ENCODE measurements at regions not wholly inside any gene's neighbourhood (a gene's known extent, or its start where the extent isn't known, plus 50 kb on each side); places are given as distances from the start of the nearest gene placed in this dataset.
"Not testable (repeated sequence)": the region's sequence is repeated elsewhere in the genome, so short reads cannot be mapped to it uniquely, and the experiment has no call there.

- Histone ChIP-seq H3K27ac (ENCODE audit: low read depth, low read length) (no peak overlapping the region), H3K27me3 (ENCODE audit: control insufficient read depth in 5 of 5, insufficient read depth in 4 of 5, low read length in 5 of 5) (peaks cover 0 to 8% (median 0%) of the 10 kb centered on the region in 5 donors), H3K4me1 (ENCODE audit: control insufficient read depth in 5 of 5, insufficient read depth in 5 of 5, low read length in 5 of 5) (peaks cover 6 to 55% (median 32%) of the 10 kb centered on the region in 5 donors)
Observed at GRCh38 chr3:194869482-194870169, 183.9 kb downstream of the FAM43A start.

DNA sequence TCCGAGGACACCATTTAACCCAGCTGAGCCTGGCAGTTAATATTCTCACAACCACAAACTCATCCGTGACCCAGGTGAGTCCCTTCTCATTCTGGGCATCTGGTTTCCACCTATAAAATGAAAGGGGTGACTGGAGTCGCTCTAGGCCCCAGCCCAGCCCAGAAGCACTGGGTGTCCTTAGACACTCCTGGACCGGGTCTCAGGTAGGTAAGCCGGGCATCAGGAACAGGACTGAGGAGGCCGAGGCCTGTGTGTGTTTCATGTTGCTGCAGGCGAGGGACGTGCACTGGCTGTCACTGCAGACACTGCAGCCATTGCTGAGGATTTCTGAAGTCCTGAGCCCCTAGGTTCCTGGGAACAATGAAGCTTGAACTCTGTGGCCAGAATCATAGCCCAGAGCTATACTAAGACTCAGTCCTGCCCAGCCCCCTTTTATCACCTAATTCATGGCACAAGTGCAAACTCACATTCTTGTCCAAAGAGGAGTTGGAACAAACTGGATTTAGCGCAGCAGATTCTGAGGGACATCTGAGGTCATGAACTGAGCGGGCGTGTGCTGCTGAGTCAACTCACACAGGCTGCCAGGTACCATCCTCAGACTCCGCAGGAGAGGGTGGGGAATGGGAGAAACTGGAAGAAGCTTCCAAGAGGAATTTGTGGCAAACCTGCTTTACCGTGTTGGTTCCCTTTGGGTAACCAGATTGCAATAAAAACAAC is 184.9 kb downstream of the FAM43A start:
- Histone ChIP-seq H3K4me3 (ENCODE audit: low read depth in 1 of 5, low read length in 5 of 5) (no peak overlapping the region), H3K9ac (ENCODE audit: low read length in 5 of 5) (no peak overlapping the region), H3K27me3 (ENCODE audit: control insufficient read depth in 5 of 5, insufficient read depth in 4 of 5, low read length in 5 of 5) (peaks cover 0 to 12% (median under 1%) of the 10 kb centered on the region in 5 donors), H3K27ac (ENCODE audit: low read depth, low read length) (no peak overlapping the region), H3K9me3 (ENCODE audit: control insufficient read depth in 5 of 5, low read length in 5 of 5) (peaks cover 0 to 6% (median 4%) of the 10 kb centered on the region in 5 donors), H3K4me1 (ENCODE audit: control insufficient read depth in 5 of 5, insufficient read depth in 5 of 5, low read length in 5 of 5) (peaks cover 5 to 46% (median 29%) of the 10 kb centered on the region in 5 donors), H3K36me3 (ENCODE audit: control insufficient read depth in 5 of 5, insufficient read depth in 5 of 5, low read length in 5 of 5) (no peaks in the 10 kb centered on the region)

More at GRCh38 chr3:194869482-194870169, 183.9 kb downstream of the FAM43A start:
- H3K36me3 ChIP-seq (ENCODE audit: control insufficient read depth in 5 of 5, insufficient read depth in 5 of 5, low read length in 5 of 5) = no peaks in the 10 kb centered on the region
- no peak overlapping the region for H3K4me3 ChIP-seq (ENCODE audit: low read depth in 1 of 5, low read length in 5 of 5)
- H3K9ac ChIP-seq (ENCODE audit: low read length in 5 of 5) = no peak overlapping the region
- H3K9me3 ChIP-seq (ENCODE audit: control insufficient read depth in 5 of 5, low read length in 5 of 5) = peaks cover 0 to 6% (median 4%) of the 10 kb centered on the region in 5 donors

DNA sequence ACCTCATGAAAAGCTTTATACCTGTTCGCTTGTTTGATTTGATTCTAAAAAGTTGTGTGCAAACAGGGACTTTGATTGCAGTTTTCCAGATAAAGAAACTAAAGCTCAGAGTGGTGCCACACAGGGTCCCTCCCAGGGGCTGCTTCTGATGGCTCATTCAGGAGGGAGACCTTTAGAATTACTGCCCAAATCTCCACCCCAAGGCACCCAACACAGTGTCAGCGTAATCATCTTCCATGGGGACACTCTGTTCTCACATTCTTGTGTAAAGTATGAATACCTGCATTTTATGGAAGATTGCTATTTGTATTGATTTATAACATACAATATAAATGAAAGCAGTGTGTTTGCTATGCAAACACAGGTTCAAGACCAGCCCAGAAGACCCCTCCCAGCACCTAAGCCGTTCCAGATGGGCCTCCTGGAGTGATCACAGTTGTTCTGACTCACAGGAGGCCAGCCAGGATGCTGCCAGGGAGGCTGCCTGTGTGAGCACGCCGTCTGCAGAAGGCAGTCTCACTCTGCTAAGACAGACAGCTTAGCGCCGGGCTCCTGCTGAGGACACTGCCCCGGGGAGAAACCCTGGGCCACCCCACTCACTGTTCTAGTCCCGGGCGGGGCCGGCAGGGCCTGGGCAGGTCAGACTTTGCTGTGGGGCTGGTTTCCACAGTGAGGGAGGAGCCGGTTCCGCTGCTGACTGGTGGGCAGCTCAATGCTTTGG is 185.6 kb downstream of the FAM43A start:
- H3K27ac ChIP-seq (ENCODE audit: low read depth, low read length) = no peak overlapping the region
- no peak overlapping the region for H3K9ac ChIP-seq (ENCODE audit: low read length in 5 of 5)
- peaks cover 5 to 44% (median 30%) of the 10 kb centered on the region in 5 donors for H3K4me1 ChIP-seq (ENCODE audit: control insufficient read depth in 5 of 5, insufficient read depth in 5 of 5, low read length in 5 of 5)
- H3K27me3 ChIP-seq (ENCODE audit: control insufficient read depth in 5 of 5, insufficient read depth in 4 of 5, low read length in 5 of 5) = peaks cover 0 to 14% (median 2%) of the 10 kb centered on the region in 5 donors
- peaks cover 0 to 6% (median 4%) of the 10 kb centered on the region in 5 donors for H3K9me3 ChIP-seq (ENCODE audit: control insufficient read depth in 5 of 5, low read length in 5 of 5)
- H3K4me3 ChIP-seq (ENCODE audit: low read depth in 1 of 5, low read length in 5 of 5) = no peak overlapping the region
- H3K36me3 ChIP-seq (ENCODE audit: control insufficient read depth in 5 of 5, insufficient read depth in 5 of 5, low read length in 5 of 5) = no peaks in the 10 kb centered on the region

GRCh38 chr3:194871864-194872668 is 186.4 kb downstream of the FAM43A start:
- H3K9ac ChIP-seq (ENCODE audit: low read length in 5 of 5) = no peak overlapping the region
- peaks cover 0 to 6% (median 4%) of the 10 kb centered on the region in 5 donors for H3K9me3 ChIP-seq (ENCODE audit: control insufficient read depth in 5 of 5, low read length in 5 of 5)
- peaks cover 0 to 18% (median 2%) of the 10 kb centered on the region in 5 donors for H3K27me3 ChIP-seq (ENCODE audit: control insufficient read depth in 5 of 5, insufficient read depth in 4 of 5, low read length in 5 of 5)
- H3K36me3 ChIP-seq (ENCODE audit: control insufficient read depth in 5 of 5, insufficient read depth in 5 of 5, low read length in 5 of 5) = no peaks in the 10 kb centered on the region
- peak overlapping the region in 1 of 5 donors; percentile 2 for H3K4me3 ChIP-seq (ENCODE audit: low read depth in 1 of 5, low read length in 5 of 5)
- no peak overlapping the region for H3K27ac ChIP-seq (ENCODE audit: low read depth, low read length)
- peaks cover 3 to 45% (median 33%) of the 10 kb centered on the region in 5 donors for H3K4me1 ChIP-seq (ENCODE audit: control insufficient read depth in 5 of 5, insufficient read depth in 5 of 5, low read length in 5 of 5)

DNA sequence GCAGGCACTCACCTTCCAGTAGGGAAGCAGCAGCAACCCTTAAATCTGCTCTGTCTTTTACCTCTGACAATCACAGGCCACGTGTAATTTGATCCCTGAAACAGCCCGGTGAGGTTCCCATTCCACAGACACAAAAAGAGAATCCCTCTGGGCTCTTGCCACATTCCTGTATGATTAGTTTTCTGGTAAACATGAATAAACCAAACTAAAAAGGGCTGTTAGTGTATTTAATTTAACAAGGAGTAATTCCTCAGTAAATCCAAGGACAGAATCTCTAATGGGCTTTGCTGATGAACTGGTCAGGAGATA is 186.9 kb downstream of the FAM43A start:
- peaks cover 6 to 46% (median 34%) of the 10 kb centered on the region in 5 donors for H3K4me1 ChIP-seq (ENCODE audit: control insufficient read depth in 5 of 5, insufficient read depth in 5 of 5, low read length in 5 of 5)
- no peak overlapping the region for H3K9ac ChIP-seq (ENCODE audit: low read length in 5 of 5)

DNA sequence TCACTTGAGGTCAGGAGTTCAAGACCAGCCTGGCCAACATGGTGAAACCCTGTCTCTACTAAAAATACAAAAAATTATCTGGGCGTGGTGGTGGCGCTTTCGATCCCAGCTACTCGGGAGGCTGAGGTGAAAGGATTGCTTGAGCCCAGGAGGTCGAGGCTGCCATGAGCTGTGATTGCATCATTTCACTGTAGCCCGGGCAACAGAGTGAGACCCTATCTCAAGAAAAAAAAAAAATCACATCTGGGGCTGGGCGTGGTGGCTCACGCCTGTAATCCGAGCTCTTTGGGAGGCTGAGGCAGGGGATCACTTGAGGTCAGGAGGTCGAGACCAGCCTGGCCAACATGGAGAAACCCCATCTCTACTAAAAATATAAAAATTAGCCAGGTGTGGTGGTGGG is 187.8 kb downstream of the FAM43A start:
- not testable (repeated sequence) for H3K27ac ChIP-seq (ENCODE audit: low read depth, low read length); H3K4me3 ChIP-seq (ENCODE audit: low read depth in 1 of 5, low read length in 5 of 5); H3K9me3 ChIP-seq (ENCODE audit: control insufficient read depth in 5 of 5, low read length in 5 of 5); H3K36me3 ChIP-seq (ENCODE audit: control insufficient read depth in 5 of 5, insufficient read depth in 5 of 5, low read length in 5 of 5); H3K9ac ChIP-seq (ENCODE audit: low read length in 5 of 5)
- peaks cover 6 to 48% (median 35%) of the 10 kb centered on the region in 5 donors for H3K4me1 ChIP-seq (ENCODE audit: control insufficient read depth in 5 of 5, insufficient read depth in 5 of 5, low read length in 5 of 5)
- H3K27me3 ChIP-seq (ENCODE audit: control insufficient read depth in 5 of 5, insufficient read depth in 4 of 5, low read length in 5 of 5) = peaks cover 0 to 21% (median 2%) of the 10 kb centered on the region in 5 donors

More for the DNA sequence above, 186.9 kb downstream of the FAM43A start:
- Histone ChIP-seq H3K36me3 (ENCODE audit: control insufficient read depth in 5 of 5, insufficient read depth in 5 of 5, low read length in 5 of 5) (no peaks in the 10 kb centered on the region), H3K27ac (ENCODE audit: low read depth, low read length) (no peak overlapping the region), H3K27me3 (ENCODE audit: control insufficient read depth in 5 of 5, insufficient read depth in 4 of 5, low read length in 5 of 5) (peaks cover 0 to 21% (median 2%) of the 10 kb centered on the region in 5 donors), H3K4me3 (ENCODE audit: low read depth in 1 of 5, low read length in 5 of 5) (no peak overlapping the region), H3K9me3 (ENCODE audit: control insufficient read depth in 5 of 5, low read length in 5 of 5) (peaks cover 0 to 6% (median 4%) of the 10 kb centered on the region in 5 donors)

GRCh38 chr3:194874206-194874605 is 188.5 kb downstream of the FAM43A start:
- Histone ChIP-seq H3K4me3 (ENCODE audit: low read depth in 1 of 5, low read length in 5 of 5) (no peak overlapping the region), H3K4me1 (ENCODE audit: control insufficient read depth in 5 of 5, insufficient read depth in 5 of 5, low read length in 5 of 5) (peaks cover 6 to 55% (median 40%) of the 10 kb centered on the region in 5 donors), H3K9me3 (ENCODE audit: control insufficient read depth in 5 of 5, low read length in 5 of 5) (peaks cover 0 to 6% (median 4%) of the 10 kb centered on the region in 5 donors), H3K9ac (ENCODE audit: low read length in 5 of 5) (no peak overlapping the region), H3K36me3 (ENCODE audit: control insufficient read depth in 5 of 5, insufficient read depth in 5 of 5, low read length in 5 of 5) (no peaks in the 10 kb centered on the region), H3K27me3 (ENCODE audit: control insufficient read depth in 5 of 5, insufficient read depth in 4 of 5, low read length in 5 of 5) (peaks cover 0 to 21% (median 2%) of the 10 kb centered on the region in 5 donors), H3K27ac (ENCODE audit: low read depth, low read length) (no peak overlapping the region)

- Histone ChIP-seq H3K4me3 (ENCODE audit: low read depth in 1 of 5, low read length in 5 of 5) (no peak overlapping the region), H3K4me1 (ENCODE audit: control insufficient read depth in 5 of 5, insufficient read depth in 5 of 5, low read length in 5 of 5) (peaks cover 6 to 60% (median 43%) of the 10 kb centered on the region in 5 donors), H3K9me3 (ENCODE audit: control insufficient read depth in 5 of 5, low read length in 5 of 5) (peaks cover 0 to 5% (median 4%) of the 10 kb centered on the region in 5 donors), H3K27ac (ENCODE audit: low read depth, low read length) (no peak overlapping the region), H3K27me3 (ENCODE audit: control insufficient read depth in 5 of 5, insufficient read depth in 4 of 5, low read length in 5 of 5) (peaks cover 0 to 21% (median 2%) of the 10 kb centered on the region in 5 donors), H3K9ac (ENCODE audit: low read length in 5 of 5) (no peak overlapping the region), H3K36me3 (ENCODE audit: control insufficient read depth in 5 of 5, insufficient read depth in 5 of 5, low read length in 5 of 5) (no peaks in the 10 kb centered on the region)
Observed at GRCh38 chr3:194874783-194875182, 189.1 kb downstream of the FAM43A start.

GRCh38 chr3:194875581-194876402 is 190.1 kb downstream of the FAM43A start:
- H3K4me3 ChIP-seq (ENCODE audit: low read depth in 1 of 5, low read length in 5 of 5) = no peak overlapping the region
- no peaks in the 10 kb centered on the region for H3K36me3 ChIP-seq (ENCODE audit: control insufficient read depth in 5 of 5, insufficient read depth in 5 of 5, low read length in 5 of 5)
- H3K9ac ChIP-seq (ENCODE audit: low read length in 5 of 5) = no peak overlapping the region
- H3K4me1 ChIP-seq (ENCODE audit: control insufficient read depth in 5 of 5, insufficient read depth in 5 of 5, low read length in 5 of 5) = peaks cover 6 to 67% (median 50%) of the 10 kb centered on the region in 5 donors
- no peak overlapping the region for H3K27ac ChIP-seq (ENCODE audit: low read depth, low read length)
- H3K9me3 ChIP-seq (ENCODE audit: control insufficient read depth in 5 of 5, low read length in 5 of 5) = no peaks in the 10 kb centered on the region
- peaks cover 0 to 21% (median 2%) of the 10 kb centered on the region in 5 donors for H3K27me3 ChIP-seq (ENCODE audit: control insufficient read depth in 5 of 5, insufficient read depth in 4 of 5, low read length in 5 of 5)
